ENCODE measurements at regions not wholly inside any gene's neighbourhood (a gene's known extent, or its start where the extent isn't known, plus 50 kb on each side); places are given as distances from the start of the nearest gene placed in this dataset.
"Not testable (repeated sequence)": the region's sequence is repeated elsewhere in the genome, so short reads cannot be mapped to it uniquely, and the experiment has no call there.

- H2BK15ac ChIP-seq (ENCODE audit: low read depth, low read length); H4K5ac ChIP-seq (ENCODE audit: low read depth, low read length); H4K8ac ChIP-seq (ENCODE audit: low read depth in 2 of 2, low read length in 2 of 2); H2AFZ ChIP-seq (replicated peaks; ENCODE audit: low read length, poor library complexity); H3K9ac ChIP-seq (ENCODE audit: low read depth, low read length); in situ Hi-C loops (cut with MboI; ENCODE audit: low sequenced_read_pairs); BruUV-seq (replicated peaks); H4K91ac ChIP-seq (ENCODE audit: insufficient read depth, low read depth, low read length); H3K27me3 ChIP-seq (ENCODE audit: control insufficient read depth, insufficient read depth, low read length); H3K9me1 ChIP-seq (ENCODE audit: insufficient read depth, low read length); H3K4me2 ChIP-seq (ENCODE audit: low read depth, low read length); H3K18ac ChIP-seq (ENCODE audit: low read depth, low read length); H3K4me1 ChIP-seq (ENCODE audit: control insufficient read depth, insufficient read depth, low read length); H3K36me3 ChIP-seq (ENCODE audit: control insufficient read depth, insufficient read depth, low read length); H2BK120ac ChIP-seq (ENCODE audit: low read depth, low read length); H3K23ac ChIP-seq (ENCODE audit: low read depth, low read length); H2AK5ac ChIP-seq (ENCODE audit: low read depth, low read length); H2BK5ac ChIP-seq (ENCODE audit: low read depth, low read length, poor library complexity, severe bottlenecking); ATAC-seq (ENCODE audit: low read depth); DNase-seq; dilution Hi-C loops (cut with HindIII; ENCODE audit: low sequenced_read_pairs, unreplicated experiment); H3K27ac ChIP-seq (ENCODE audit: insufficient read depth, low read length); H4K20me1 ChIP-seq (ENCODE audit: insufficient read depth, low read length); intact Hi-C loops (cut with micrococcal nuclease); CTCF ChIA-PET; H3K4me3 ChIP-seq (ENCODE audit: insufficient read depth, low read depth, low read length); POLR2A ChIA-PET (ENCODE audit: unreplicated experiment); H3K14ac ChIP-seq (replicated peaks; ENCODE audit: low read depth, low read length); H2BK20ac ChIP-seq (ENCODE audit: low read depth, low read length); H3K56ac ChIP-seq (ENCODE audit: extremely low read depth, insufficient read depth, low read length); H2AK9ac ChIP-seq (replicated peaks; ENCODE audit: low read depth, low read length, poor library complexity); H3K9me3 ChIP-seq (ENCODE audit: control insufficient read depth, insufficient read depth, low read length); H3K79me1 ChIP-seq (ENCODE audit: low read depth in 1 of 2, low read length in 2 of 2); H3K4ac ChIP-seq (ENCODE audit: low read depth, low read length): not testable (repeated sequence)
- no CpG with 5 or more reads among the region's 4 CpGs for WGBS, 2 experiments (ENCODE audit: extremely low coverage in 2 of 2, insufficient read length in 1 of 2)
Observed at GRCh38 chr7:76826181-76826580, 199.1 kb upstream of the POMZP3 start.

GRCh38 chr7:76809856-76810255 lies 182.8 kb upstream of the POMZP3 start:
- H3K56ac ChIP-seq (ENCODE audit: extremely low read depth, insufficient read depth, low read length); H3K4me3 ChIP-seq (ENCODE audit: insufficient read depth, low read depth, low read length); CTCF ChIA-PET; H2AK9ac ChIP-seq (replicated peaks; ENCODE audit: low read depth, low read length, poor library complexity); POLR2A ChIA-PET (ENCODE audit: unreplicated experiment); intact Hi-C loops (cut with micrococcal nuclease); DNase-seq; H3K4me1 ChIP-seq (ENCODE audit: control insufficient read depth, insufficient read depth, low read length); H3K18ac ChIP-seq (ENCODE audit: low read depth, low read length); H3K9me3 ChIP-seq (ENCODE audit: control insufficient read depth, insufficient read depth, low read length); H4K5ac ChIP-seq (ENCODE audit: low read depth, low read length); BruUV-seq (replicated peaks); H4K91ac ChIP-seq (ENCODE audit: insufficient read depth, low read depth, low read length); in situ Hi-C loops (cut with MboI; ENCODE audit: low sequenced_read_pairs); H2BK120ac ChIP-seq (ENCODE audit: low read depth, low read length); H2BK20ac ChIP-seq (ENCODE audit: low read depth, low read length); H2BK15ac ChIP-seq (ENCODE audit: low read depth, low read length); H3K79me1 ChIP-seq (ENCODE audit: low read depth in 1 of 2, low read length in 2 of 2); dilution Hi-C loops (cut with HindIII; ENCODE audit: low sequenced_read_pairs, unreplicated experiment); H4K20me1 ChIP-seq (ENCODE audit: insufficient read depth, low read length); H3K36me3 ChIP-seq (ENCODE audit: control insufficient read depth, insufficient read depth, low read length); H4K8ac ChIP-seq (ENCODE audit: low read depth in 2 of 2, low read length in 2 of 2); ATAC-seq (ENCODE audit: low read depth); H3K9ac ChIP-seq (ENCODE audit: low read depth, low read length); H3K14ac ChIP-seq (replicated peaks; ENCODE audit: low read depth, low read length); H3K4ac ChIP-seq (ENCODE audit: low read depth, low read length); H2AK5ac ChIP-seq (ENCODE audit: low read depth, low read length); H2BK5ac ChIP-seq (ENCODE audit: low read depth, low read length, poor library complexity, severe bottlenecking); H3K9me1 ChIP-seq (ENCODE audit: insufficient read depth, low read length); H2AFZ ChIP-seq (replicated peaks; ENCODE audit: low read length, poor library complexity); H3K4me2 ChIP-seq (ENCODE audit: low read depth, low read length); H3K23ac ChIP-seq (ENCODE audit: low read depth, low read length); H3K27ac ChIP-seq (ENCODE audit: insufficient read depth, low read length); H3K27me3 ChIP-seq (ENCODE audit: control insufficient read depth, insufficient read depth, low read length): not testable (repeated sequence)
- whole genome bisulfite sequencing, 2 experiments (ENCODE audit: extremely low coverage in 2 of 2, insufficient read length in 1 of 2) = no CpG with 5 or more reads among the region's 4 CpGs

Measured in IMR-90 (cell line).